Ishikawa (cell line): ENCODE measurements at regions not wholly inside any gene's neighbourhood (a gene's known extent, or its start where the extent isn't known, plus 50 kb on each side); places are given as distances from the start of the nearest gene placed in this dataset.

Experiments
- CEBPB ChIP-seq: IDR thresholded peaks from 2 replicates; pipeline ENCODE4 v1.6.1; 2012
- CREB1 ChIP-seq: IDR thresholded peaks from 2 replicates; pipeline ENCODE4 v1.6.1; 2012; ENCODE audit warnings: low read depth
- EGR1 ChIP-seq: IDR thresholded peaks from 2 replicates; pipeline ENCODE4 v1.6.1; 2012
- EP300 ChIP-seq: IDR thresholded peaks from 2 replicates; pipeline ENCODE4 v1.6.1; 2012; ENCODE audit warnings: borderline replicate concordance
- FOXM1 ChIP-seq: IDR thresholded peaks from 2 replicates; pipeline ENCODE4 v1.6.1; 2012; ENCODE audit warnings: low read depth, borderline replicate concordance
- NFIC ChIP-seq: IDR thresholded peaks from 2 replicates; pipeline ENCODE4 v1.6.1; 2012
- RAD21 ChIP-seq: IDR thresholded peaks from 2 replicates; pipeline ENCODE4 v1.6.1; 2012; ENCODE audit warnings: low read depth
- TAF1 ChIP-seq: IDR thresholded peaks from 2 replicates; pipeline ENCODE4 v1.6.1; 2012; ENCODE audit warnings: low read depth, mild to moderate bottlenecking
- TCF12 ChIP-seq: IDR thresholded peaks from 2 replicates; pipeline ENCODE4 v1.6.1; 2012; ENCODE audit warnings: low read depth
- TEAD4 ChIP-seq: IDR thresholded peaks from 2 replicates; pipeline ENCODE4 v1.6.1; 2012
- USF1 ChIP-seq: IDR thresholded peaks from 2 replicates; pipeline ENCODE4 v1.6.1; 2012
- YY1 ChIP-seq: IDR thresholded peaks from 2 replicates; pipeline ENCODE4 v1.6.1; 2012; ENCODE audit warnings: low read depth
- ZBTB7A ChIP-seq: IDR thresholded peaks from 2 replicates; pipeline ENCODE4 v1.6.1; 2012; ENCODE audit warnings: low read depth
- TF ChIP-seq, protein P1 (sequence below): IDR thresholded peaks from 2 replicates; pipeline ENCODE4 v1.6.1; 2012
- TF ChIP-seq, protein P2 (sequence below): IDR thresholded peaks from 2 replicates; pipeline ENCODE4 v1.6.1; 2012; ENCODE audit warnings: low read depth, mild to moderate bottlenecking

DNA sequence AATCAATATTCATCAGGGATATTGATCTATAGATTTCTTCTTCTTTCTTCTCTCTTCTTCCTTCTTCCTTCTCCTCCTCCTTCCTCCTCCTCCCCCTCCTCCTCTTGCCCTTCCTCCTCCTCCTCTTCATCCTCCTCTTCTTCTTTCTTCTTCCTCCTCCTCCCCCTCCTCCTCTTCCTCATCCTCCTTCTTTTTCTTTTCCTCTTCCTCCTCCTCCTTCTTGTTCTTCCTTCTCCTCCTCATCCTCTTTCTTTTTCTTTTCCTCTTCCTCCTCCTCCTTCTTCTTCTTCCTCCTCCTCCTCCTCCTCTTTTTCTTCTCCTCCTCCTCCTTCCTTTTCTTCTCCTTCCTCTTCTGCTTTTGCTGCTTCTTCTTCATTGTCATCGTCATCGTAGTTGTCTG, 52.4 kb upstream of the SERINC1 start:
- TF ChIP-seq TEAD4 (no peak), EGR1 (no peak), NFIC (no peak), FOXM1 (no peak), CEBPB (no peak), TAF1 (no peak), TCF12 (no peak), ZBTB7A (no peak), USF1 (no peak), CREB1 (no peak), EP300 (no peak), YY1 (no peak), RAD21 (no peak)
- TF ChIP-seq, protein P1, sequence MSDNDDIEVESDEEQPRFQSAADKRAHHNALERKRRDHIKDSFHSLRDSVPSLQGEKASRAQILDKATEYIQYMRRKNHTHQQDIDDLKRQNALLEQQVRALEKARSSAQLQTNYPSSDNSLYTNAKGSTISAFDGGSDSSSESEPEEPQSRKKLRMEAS: no peak
- TF ChIP-seq, protein P2, sequence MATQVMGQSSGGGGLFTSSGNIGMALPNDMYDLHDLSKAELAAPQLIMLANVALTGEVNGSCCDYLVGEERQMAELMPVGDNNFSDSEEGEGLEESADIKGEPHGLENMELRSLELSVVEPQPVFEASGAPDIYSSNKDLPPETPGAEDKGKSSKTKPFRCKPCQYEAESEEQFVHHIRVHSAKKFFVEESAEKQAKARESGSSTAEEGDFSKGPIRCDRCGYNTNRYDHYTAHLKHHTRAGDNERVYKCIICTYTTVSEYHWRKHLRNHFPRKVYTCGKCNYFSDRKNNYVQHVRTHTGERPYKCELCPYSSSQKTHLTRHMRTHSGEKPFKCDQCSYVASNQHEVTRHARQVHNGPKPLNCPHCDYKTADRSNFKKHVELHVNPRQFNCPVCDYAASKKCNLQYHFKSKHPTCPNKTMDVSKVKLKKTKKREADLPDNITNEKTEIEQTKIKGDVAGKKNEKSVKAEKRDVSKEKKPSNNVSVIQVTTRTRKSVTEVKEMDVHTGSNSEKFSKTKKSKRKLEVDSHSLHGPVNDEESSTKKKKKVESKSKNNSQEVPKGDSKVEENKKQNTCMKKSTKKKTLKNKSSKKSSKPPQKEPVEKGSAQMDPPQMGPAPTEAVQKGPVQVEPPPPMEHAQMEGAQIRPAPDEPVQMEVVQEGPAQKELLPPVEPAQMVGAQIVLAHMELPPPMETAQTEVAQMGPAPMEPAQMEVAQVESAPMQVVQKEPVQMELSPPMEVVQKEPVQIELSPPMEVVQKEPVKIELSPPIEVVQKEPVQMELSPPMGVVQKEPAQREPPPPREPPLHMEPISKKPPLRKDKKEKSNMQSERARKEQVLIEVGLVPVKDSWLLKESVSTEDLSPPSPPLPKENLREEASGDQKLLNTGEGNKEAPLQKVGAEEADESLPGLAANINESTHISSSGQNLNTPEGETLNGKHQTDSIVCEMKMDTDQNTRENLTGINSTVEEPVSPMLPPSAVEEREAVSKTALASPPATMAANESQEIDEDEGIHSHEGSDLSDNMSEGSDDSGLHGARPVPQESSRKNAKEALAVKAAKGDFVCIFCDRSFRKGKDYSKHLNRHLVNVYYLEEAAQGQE: no peak

GRCh38 chr6:122530440-122531046, 58.9 kb upstream of the SERINC1 start:
- peak; percentile 82 for TF ChIP-seq RAD21
- TF ChIP-seq ZBTB7A: no peak

- TF ChIP-seq TAF1: no peak
- TF ChIP-seq USF1: no peak
- TF ChIP-seq EP300: no peak
- TF ChIP-seq FOXM1: no peak
- TF ChIP-seq YY1: no peak
- TF ChIP-seq, protein P2: no peak
- TF ChIP-seq TEAD4: no peak
- TF ChIP-seq, protein P1: no peak
- TF ChIP-seq TCF12: no peak
Measured at GRCh38 chr6:122548281-122548680, 61.9 kb upstream of the PKIB start.

- TF ChIP-seq EGR1: no peak
Measured at GRCh38 chr6:122548820-122549219, 61.4 kb upstream of the PKIB start.

DNA sequence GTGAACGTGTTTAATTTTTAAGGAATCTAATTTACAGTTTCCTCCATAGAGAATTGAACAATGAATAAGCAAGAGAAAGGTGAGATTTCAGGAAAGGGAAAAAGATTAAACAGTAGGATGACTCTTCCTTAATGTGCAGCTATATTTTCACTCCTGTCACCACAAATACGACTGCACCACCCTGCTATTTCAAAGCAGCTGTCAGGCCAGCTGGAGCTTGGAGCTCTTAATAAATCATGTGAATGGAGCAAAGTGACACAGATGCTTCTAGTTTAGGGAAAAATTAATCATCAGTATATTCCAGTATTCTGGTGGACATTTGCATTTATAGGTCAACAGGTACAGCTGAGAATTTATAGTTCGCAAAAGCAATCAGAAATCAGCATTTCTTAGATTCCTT, 56.5 kb upstream of the PKIB start:
- TF ChIP-seq RAD21 (no peak), FOXM1 (no peak), TEAD4 (no peak), CEBPB (no peak)
- TF ChIP-seq, protein P1: no peak

DNA sequence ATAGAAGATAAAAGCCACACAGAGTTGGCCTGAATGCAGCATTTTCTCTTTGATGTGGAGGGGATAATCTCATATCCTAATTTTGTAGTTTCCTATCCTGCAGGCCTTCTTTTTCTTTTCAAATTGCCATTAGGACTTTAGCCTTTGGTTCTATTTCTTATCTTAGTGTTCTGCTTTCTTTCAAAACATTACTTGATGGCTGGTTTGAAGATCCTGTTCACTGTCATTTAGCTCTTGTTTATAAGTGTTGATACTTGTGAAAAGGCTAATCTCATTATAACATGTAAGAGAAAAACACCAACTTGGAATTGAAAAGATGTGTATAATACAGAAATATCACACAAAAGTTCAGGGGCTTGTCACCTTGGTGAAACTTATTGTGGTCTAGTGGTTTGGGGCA, 54.6 kb upstream of the PKIB start:
- TF ChIP-seq, protein P2: no peak
- no peak for TF ChIP-seq NFIC
- no peak for TF ChIP-seq ZBTB7A
- no peak for TF ChIP-seq EP300
- TF ChIP-seq, protein P1: no peak
- TF ChIP-seq TEAD4: no peak
- no peak for TF ChIP-seq FOXM1
